ENCODE measurements at regions not wholly inside any gene's neighbourhood (a gene's known extent, or its start where the extent isn't known, plus 50 kb on each side); places are given as distances from the start of the nearest gene placed in this dataset.

DNA sequence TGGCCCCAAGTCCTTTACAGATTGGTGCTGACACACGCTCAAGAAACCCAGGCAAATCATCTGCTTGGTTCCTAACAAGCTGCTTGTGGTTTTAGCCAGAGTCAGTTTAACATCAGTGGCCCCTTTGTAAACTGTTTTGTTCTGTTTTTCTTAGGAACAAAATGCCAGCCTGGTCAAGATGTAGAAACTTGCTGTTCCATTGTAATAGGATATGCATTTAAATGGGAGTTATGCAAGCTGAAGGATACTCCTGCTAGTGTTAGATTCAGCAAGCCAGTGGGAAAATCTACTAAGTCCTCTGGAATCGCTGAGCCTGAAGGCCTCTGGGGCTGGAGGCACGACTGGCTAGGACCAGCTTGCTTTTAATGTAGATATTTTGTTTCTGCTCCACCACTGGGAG lies 391.1 kb downstream of the TLE4 start:
- TF ChIP-seq EZH2 (IDR thresholded peaks at IDR 0.05; ENCODE audit: borderline replicate concordance): no peak
- no peak for TF ChIP-seq CTCF (IDR thresholded peaks at IDR 0.05; ENCODE audit: poor library complexity)
- no peak for TF ChIP-seq EZH2phosphoT487 (IDR thresholded peaks at IDR 0.05; ENCODE audit: low read depth, severe bottlenecking, unreplicated experiment)

All from hepatocyte (in vitro differentiated cells).